GM18870 (cell line): ENCODE measurements at regions not wholly inside any gene's neighbourhood (a gene's known extent, or its start where the extent isn't known, plus 50 kb on each side); places are given as distances from the start of the nearest gene placed in this dataset.

Source experiments
- ATAC-seq: cut with Tn5 transposase; IDR thresholded peaks from one replicate; pipeline ENCODE4 v1.9.1; 2021; ENCODE audit warnings: moderate library complexity; ENCODE audit not compliant: unreplicated experiment

DNA sequence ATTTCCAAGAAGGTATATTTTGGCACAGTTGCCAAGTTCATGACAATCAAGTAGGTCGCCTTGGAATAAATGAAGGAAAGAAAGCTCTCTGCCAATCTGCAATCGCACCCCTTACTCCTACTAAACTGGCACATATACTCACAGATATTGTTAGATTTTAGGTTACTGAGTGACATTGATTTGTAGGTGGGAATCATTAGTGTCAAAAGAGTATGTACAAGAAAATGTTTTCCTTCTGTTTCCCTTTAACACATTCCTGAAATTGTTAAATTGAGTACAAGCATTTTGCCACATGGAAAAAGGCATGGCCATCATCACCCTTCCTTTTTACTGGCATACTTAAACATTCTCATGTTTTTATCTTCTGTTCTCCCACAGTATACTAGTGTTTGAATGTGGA, 2868.3 kb upstream of the PCDH20 start:
- ATAC-seq, result no peak

DNA sequence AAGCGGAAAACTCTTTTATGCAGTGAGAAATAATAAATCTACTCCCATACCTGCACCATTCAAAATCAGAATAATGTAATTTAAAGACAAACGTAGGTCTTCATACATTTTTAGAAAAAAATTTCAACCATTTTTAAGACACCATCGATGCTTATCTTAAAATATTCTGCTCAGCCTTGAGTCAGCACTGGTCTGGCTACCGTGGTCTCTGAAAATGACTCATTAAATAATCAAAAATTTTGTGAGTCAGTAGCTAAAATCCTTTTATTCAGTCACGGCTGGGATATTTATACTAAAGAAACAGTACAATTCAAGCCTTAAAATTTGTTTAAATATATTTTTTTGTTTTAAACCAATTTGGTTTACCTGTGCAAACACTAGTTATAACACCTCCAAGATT, 2862.8 kb upstream of the PCDH20 start:
- no peak for ATAC-seq

DNA sequence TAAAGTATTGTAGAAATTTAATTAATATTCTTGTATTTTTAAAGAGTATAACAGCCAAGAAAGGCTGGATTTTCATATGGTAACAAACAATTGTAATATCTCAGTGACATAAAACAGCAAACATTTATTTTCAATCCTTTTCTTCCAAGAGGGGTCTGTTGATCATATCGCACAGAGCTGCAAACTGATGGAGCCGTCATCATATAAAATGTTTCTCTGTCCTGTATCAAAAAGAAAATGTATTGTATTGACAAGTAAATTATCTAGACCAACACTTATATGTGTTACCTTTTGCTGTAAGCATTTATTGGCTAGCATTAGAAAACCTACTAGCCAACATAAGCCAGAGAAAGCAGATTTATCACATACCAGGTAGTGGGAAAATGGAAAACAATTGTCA, 2861.4 kb upstream of the PCDH20 start:
- ATAC-seq, result no peak

DNA sequence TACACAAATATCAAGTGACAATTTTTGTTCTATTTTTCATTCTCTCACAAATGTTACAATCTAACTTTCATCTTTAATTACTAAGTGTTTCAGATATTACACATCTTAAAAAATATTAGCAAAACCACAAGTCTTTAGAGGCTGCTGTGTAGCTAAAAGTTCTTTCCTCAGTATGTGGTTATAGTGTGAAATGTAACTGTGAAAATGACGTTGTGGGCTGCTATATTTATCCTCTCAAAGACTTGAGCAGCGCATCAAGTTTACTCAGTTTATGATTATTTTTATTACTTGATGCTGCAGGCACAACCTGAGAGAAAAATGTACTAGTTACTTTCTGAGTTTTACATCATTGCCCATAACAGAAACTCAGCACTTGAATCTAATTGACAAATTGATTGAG, 2860.6 kb upstream of the PCDH20 start:
- no peak for ATAC-seq

DNA sequence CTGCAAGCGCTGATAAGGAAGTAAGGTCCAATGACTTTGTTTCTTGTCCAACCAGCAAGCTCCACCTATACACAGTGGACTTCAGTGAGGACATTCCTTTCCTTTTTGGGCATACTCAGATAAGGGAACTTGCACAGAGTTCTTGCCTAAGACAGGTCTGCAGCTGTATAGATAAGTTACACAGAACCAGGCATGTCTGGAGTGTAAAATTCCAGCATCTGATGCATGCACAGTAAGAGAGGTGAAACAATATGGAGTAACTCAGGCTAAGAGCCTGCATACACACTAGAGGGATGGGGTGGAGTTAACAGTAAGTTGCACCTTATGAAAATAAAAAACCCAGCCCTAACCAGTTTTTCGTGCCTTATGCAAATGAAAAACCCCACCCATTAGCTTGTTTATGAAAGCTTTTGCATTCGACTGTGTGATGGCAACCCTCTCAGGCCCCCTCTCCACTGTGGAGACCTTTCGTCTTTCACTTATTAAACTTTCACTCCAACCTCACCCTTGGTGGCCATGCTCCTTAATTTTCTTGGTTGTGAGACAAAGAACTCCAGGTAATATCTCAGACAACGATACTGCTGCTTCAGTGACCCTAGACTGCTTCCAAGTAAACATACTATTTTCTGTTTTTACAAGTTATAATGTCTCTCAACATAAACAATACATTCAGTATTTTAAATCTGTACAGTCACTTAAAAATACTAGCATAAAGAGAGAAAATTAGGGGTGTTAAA, 2859.0 kb upstream of the PCDH20 start:
- ATAC-seq, result no peak

DNA sequence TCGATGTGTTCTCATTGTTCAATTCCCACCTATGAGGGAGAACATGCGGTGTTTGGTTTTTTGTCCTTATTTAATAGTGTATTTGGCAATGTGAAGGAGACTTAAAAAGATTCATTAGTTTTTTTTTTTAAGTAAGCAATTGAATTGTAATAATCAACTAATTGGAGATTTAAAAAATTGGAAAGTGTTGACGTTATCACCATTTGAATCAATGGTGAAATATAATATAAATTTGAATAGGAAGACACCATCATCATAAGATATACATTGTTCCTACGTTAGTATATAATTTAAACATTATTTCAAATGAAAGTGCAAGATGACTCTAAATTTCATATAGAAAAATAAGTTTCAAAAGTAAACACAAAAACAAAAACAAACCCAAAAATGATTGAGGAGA, 2858.1 kb upstream of the PCDH20 start:
- ATAC-seq, result no peak

DNA sequence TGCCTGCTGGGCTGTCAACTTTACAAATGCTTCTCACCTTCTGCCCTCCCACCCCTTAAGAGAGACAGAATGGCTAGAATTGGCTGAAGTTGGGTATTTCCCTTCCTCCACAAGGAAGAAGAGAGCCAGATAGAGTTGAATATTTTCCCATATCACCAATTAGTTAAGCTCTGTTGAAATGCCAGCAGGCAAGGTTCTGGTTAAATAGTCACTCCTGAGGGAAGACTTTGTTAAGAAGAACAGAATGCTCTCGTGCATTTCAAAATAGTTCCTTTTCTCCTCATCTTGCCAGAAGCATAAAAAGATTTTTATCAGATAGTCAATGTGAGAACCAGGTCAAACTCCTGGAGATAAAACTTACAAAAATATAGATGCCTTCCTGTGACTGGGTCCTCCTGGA, 2857.0 kb upstream of the PCDH20 start:
- ATAC-seq, result no peak

DNA sequence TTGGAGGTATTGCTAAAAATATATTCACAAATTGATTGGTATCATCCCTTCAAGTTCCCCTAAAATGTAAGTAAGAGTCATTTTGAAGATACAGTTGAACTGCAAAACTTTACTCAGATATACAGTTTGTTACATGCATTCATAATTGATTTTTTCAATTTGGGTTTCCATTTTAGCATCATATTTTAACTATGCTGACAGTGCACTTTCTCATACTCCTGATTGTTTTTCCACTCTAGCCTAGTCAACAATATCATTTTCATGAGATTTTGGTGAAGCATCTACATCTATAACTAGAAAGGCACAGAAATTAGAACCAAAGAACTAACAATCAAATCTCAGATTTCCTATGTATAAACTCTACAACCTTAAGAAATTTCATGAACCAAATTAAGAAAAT, 2850.4 kb upstream of the PCDH20 start:
- no peak for ATAC-seq

DNA sequence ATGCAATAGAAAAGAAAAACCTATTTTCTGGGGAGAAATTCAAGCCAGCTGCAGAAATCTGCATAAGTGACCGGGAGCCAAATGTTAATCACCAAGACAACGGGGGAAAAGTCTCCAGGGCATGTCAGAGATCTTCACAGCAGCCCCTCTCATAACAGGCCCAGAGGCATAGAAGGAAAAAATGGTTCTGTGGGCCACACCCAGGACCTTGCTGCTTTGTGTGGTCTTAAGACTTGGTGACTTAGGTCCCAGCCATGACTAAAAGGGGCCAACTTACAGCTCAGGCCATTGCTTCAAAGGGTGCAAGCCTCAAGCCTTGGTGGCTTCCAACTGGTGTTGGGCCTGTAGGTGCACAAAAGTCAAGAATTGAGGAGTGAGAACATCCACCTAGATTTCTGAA, 2847.6 kb upstream of the PCDH20 start:
- no peak for ATAC-seq

DNA sequence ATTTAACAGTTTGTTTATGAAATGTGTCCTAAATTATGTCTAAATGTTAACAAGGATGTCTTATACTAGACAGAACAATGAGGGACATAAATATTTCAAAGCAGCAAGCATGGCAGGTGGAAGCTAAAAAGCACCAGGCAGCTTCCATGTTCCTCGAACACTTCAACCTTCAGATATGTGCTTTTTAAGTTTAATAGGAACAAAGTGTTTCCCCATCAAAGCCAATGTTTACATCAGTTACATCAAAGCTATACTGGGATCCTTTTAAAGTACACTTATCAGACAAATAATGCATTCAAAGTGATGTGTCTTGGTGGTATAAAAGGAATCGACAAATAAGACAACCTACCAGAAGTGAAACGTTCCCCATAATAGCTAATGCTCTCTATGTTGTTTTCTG, 2841.1 kb upstream of the PCDH20 start:
- no peak for ATAC-seq

DNA sequence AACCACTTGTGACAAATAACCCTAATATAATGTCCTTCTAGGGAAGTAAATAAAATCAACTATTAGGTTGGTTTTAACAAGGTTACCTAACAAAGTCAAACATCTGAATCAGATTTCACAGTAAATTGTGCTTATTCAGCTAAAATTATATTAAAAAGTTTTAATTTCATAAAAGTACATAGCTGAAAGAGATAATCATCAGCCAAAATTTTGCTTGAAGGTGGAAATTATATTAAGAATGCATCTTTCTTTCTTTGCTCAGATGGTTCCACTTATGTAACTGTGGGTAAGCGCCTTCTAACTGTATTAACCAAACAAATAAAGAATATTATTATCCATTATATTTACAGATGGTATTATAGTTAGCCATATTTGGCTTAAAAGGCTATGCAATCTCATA, 2840.3 kb upstream of the PCDH20 start:
- ATAC-seq, result no peak

DNA sequence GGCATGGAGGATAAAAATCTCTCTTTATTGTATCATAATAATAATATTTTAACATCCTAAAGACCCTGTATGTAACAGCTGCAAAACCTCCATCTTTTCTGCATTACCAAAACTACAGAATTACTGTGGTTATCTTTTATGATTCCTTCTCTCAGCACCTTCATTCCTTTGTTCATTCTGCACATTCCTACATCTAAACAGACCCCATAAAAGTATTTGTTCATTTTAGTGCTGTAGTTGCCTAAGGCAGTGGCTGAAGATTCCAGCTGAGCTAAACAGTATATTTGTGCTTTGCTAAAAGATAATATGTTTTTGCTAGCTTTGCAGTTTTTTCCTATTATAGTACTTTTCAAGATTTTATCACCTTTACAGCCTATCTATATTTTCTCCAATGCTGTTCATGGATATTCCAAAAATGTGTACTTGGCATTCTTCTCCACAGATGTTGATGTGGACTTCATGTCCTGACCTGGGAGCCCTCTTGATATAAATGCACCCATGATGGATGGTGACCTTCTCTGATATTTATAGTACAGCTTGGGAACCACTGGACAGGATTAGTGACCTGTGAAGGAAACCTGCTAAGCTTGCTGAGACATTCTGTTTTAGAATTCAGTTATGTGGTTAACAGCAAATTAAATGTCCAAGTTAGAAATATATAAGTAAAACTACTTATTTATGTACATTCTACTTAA, 2832.9 kb upstream of the PCDH20 start:
- no peak for ATAC-seq

DNA sequence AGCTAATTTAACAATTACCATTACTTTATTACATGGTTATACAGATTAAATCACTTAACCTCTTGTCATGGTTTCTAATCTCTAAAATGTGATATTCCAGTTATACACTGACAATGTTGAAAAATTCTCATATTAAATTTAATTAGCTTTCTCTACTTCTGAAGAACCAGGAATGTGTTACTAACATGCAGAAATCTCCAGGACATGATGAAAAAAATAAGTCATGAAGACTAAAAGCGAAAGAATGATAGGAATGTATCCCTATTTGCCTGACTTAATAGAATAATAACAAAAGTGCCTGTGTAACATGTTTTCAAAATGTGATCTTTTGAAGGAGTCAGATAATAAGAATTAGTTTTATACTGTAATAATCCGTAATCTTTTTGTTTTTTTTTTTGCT, 2823.7 kb upstream of the PCDH20 start:
- ATAC-seq, result no peak

DNA sequence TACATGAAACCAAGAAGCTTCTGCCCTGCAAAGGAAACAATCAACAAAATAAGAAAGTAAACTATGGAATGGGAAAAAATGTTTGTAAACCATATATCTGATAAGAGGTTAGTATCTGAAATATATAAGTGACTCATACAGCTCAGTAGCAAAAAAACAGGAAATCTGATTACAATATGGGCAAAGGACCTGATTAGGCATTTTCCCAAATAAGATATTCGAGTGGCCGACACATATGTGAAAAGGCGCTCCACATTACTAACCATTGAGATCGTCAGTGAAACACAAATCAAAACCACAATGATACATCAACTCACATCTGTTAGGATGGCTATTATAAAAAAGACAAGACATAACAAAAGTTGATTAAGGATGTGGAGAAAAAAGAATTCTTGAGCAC, 2818.6 kb upstream of the PCDH20 start:
- ATAC-seq, result no peak

DNA sequence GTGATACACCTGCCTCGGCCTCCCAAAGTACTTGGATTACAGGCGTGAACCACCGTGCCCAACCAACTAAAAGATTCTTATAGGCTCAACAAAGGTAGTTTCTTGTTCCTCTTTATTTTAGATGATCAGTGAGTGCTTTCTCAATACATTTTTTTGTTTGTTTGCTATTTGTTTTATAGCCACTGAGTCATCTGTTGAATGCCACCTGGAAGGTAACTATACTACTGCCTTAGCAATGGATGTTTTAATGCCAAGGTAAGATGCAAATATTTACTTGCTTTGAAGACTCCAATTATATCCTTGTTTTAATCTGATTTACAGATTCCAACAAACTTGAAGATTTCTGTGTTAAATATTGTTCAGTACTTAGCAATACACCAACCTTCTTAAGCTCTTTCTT, 2807.4 kb upstream of the PCDH20 start:
- no peak for ATAC-seq

DNA sequence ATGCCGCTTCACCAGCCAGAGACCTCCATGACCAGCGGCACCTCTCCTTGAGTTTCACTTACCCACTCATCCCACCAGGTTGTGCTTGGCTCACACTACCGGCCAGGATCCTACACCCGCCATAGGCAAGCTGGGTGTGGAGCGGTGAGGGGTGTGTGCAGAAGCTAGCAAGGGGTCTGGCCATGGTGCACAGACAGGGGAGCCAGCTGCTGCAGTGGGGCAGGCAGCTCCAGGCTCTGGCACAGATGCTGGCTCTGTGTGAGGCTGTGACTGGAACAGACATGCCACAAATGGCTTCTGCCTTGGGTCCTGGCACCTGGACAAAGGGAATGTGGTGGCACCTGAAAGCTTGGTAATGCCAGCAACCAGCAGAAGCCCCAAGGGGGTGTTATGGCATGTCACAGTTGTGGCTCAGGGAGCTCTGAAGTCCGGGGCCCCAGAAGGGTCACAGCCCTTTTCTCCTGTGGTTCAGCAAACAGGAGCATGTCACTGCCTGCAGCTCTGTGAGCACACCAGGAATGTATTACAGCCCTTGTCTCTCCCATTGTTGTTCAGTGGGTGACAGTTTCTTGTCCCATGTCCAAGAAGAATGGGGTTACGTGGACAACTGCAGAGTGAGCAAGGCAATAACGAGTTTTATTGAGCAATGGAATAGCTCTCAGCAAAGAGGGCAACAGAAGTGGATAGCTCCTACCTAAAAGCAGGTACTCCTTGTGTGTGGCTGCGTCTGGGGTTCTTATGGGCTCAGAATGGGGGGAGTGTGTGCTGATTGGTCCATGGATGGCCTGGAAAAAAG, 2791.0 kb upstream of the PCDH20 start:
- ATAC-seq, result no peak

DNA sequence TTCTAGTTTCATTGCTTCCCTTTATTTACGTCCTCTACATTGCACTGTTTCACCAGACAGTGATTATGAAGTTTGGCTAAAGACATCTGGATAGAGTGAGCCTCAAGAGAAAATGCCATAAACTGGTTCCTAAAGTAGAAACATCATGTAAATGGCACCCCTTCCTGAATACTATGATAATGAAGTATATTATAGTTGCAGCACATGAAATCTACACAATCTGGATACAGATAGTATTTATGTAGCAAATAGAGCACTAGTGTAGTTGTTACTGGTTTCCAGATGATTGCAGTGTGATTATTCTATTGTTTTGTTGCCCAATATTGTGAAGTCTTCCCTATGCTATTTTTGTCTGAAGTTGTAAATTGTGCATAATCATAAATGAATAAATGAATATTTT, 2786.9 kb upstream of the PCDH20 start:
- no peak for ATAC-seq

DNA sequence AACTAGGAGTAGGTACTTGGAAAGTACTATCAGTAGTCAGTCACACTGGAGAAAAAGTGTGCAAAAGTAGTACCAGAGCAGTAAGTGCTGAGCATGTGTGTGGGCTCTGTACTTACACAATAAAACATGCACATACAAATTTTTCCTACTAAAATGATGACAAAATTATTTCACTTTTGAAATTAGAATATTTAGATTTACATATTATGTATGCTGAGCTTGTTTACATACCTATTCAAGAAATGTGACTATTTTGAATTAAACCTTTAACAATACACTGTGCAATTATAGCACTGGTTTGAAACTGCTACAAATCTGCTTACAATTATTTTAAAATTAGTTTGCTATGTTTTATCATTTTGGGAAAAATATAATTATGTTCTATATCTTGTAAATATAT, 2781.6 kb upstream of the PCDH20 start:
- no peak for ATAC-seq

DNA sequence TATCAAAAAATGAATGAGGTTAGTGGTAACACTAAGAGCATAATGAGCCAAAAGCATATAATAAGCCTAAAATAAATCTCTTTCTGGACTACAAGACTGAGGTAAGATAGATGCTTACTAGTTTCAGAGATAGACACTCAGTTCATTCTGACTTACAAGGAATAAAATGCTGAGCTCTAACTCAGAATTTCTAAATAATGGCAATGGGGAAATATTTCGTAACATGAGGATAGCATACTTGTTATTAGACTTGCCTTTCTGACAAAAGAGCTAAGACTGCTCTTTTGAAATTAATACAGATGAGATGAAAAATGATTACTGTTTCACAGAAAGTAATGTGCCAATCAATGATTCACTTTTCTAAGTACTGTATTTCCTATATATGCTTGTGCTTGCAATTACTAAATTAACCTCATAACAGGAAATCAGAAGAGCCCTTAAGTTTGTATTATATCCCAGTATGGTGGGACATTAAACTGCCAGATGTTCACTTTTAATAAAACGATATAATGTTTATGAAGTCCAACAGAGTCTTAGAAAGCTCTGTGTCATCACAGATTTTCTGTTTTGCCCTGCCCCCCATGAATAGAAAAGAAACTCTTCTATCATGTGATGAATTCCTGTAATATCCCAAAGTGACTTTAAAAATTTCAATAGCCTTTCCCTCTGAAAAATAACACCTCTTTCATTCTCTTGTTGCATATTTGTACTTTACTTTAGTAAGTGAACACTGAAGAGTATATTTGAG, 2771.0 kb upstream of the PCDH20 start:
- ATAC-seq, result no peak

DNA sequence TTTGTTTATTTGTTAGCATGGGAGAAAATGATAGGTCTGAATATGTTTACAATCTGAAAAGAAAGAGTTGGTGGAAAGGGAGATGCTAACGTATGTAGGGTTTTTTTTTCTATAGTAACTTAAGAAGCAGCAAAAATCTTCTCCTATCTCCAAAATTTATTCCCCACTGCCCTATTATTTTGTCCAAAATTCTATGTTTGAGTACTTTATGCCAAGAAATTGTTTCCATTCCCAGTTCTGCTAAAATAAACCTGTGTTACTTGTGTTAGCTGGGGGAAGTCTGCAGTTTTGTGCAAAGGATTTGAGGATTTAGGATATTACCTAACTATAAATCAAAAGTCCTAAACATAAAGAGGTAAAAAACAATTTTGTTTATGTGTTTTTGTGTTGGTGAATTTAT, 2770.4 kb upstream of the PCDH20 start:
- no peak for ATAC-seq

DNA sequence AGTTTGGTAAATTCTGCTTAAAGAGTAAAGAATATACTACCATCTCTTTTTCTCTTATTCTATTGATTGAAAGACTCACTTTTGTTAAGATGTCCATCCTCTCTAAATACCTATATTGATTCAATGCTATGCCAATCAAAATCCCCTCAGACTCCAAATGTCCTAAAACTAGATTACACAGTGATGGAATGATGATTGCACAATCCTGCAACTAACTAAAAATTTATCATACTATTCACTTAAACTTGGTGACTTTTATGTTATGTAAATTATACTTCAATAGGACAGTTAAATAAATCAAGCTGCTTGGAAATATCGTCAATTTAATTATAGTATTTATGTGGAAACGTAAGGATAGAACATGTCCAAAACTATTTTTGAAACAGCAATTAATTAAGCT, 2765.1 kb upstream of the PCDH20 start:
- no peak for ATAC-seq
